ENCODE measurements at regions not wholly inside any gene's neighbourhood (a gene's known extent, or its start where the extent isn't known, plus 50 kb on each side); places are given as distances from the start of the nearest gene placed in this dataset.
"Not testable (repeated sequence)": the region's sequence is repeated elsewhere in the genome, so short reads cannot be mapped to it uniquely, and the experiment has no call there.

- Histone ChIP-seq H3K36me3 (replicated peaks; ENCODE audit: control insufficient read depth, insufficient read depth, low read length) (no peaks in the 10 kb centered on the region), H3K4me3 (ENCODE audit: insufficient read depth, low read depth, low read length) (no peak overlapping the region), H3K27me3 (ENCODE audit: control insufficient read depth, insufficient read depth, low read length) (no peaks in the 10 kb centered on the region; the same call in 1 of the 2 replicates)
- DNase-seq = no peak
These were observed 54.9 kb upstream of the NBPF3 start for GRCh38 chr1:21385022-21385421.

GRCh38 chr1:21384620-21385019 is 55.3 kb upstream of the NBPF3 start:
- no peak for DNase-seq
- Histone ChIP-seq H3K36me3 (replicated peaks; ENCODE audit: control insufficient read depth, insufficient read depth, low read length) (no peaks in the 10 kb centered on the region), H3K4me3 (ENCODE audit: insufficient read depth, low read depth, low read length) (no peak overlapping the region), H3K27me3 (ENCODE audit: control insufficient read depth, insufficient read depth, low read length) (no peaks in the 10 kb centered on the region; the same call in 1 of the 2 replicates)

GRCh38 chr1:21383785-21384401 is 56.0 kb upstream of the NBPF3 start:
- Histone ChIP-seq H3K4me3 (ENCODE audit: insufficient read depth, low read depth, low read length) (no peak overlapping the region), H3K36me3 (replicated peaks; ENCODE audit: control insufficient read depth, insufficient read depth, low read length) (no peaks in the 10 kb centered on the region), H3K27me3 (ENCODE audit: control insufficient read depth, insufficient read depth, low read length) (no peaks in the 10 kb centered on the region; the same call in 1 of the 2 replicates)
- DNase-seq = peak; percentile 53

GRCh38 chr1:21381354-21381753 is 58.6 kb upstream of the NBPF3 start:
- H3K27me3 ChIP-seq (ENCODE audit: control insufficient read depth, insufficient read depth, low read length) = no peaks in the 10 kb centered on the region; the same call in 1 of the 2 replicates
- no peaks in the 10 kb centered on the region for H3K36me3 ChIP-seq (replicated peaks; ENCODE audit: control insufficient read depth, insufficient read depth, low read length)
- no peak for DNase-seq
- no peak overlapping the region for H3K4me3 ChIP-seq (ENCODE audit: insufficient read depth, low read depth, low read length)

GRCh38 chr1:21380147-21380546 is 59.8 kb upstream of the NBPF3 start:
- not testable (repeated sequence) for DNase-seq; H3K36me3 ChIP-seq (replicated peaks; ENCODE audit: control insufficient read depth, insufficient read depth, low read length); H3K27me3 ChIP-seq (ENCODE audit: control insufficient read depth, insufficient read depth, low read length); H3K4me3 ChIP-seq (ENCODE audit: insufficient read depth, low read depth, low read length)

- no peaks in the 10 kb centered on the region; the same call in 1 of the 2 replicates for H3K27me3 ChIP-seq (ENCODE audit: control insufficient read depth, insufficient read depth, low read length)
- no peak for DNase-seq
- H3K36me3 ChIP-seq (replicated peaks; ENCODE audit: control insufficient read depth, insufficient read depth, low read length) = no peaks in the 10 kb centered on the region
- H3K4me3 ChIP-seq (ENCODE audit: insufficient read depth, low read depth, low read length) = no peak overlapping the region
These were observed 60.4 kb upstream of the NBPF3 start for GRCh38 chr1:21379571-21379970.

- no peaks in the 10 kb centered on the region for H3K36me3 ChIP-seq (replicated peaks; ENCODE audit: control insufficient read depth, insufficient read depth, low read length)
- no peak for DNase-seq
- H3K27me3 ChIP-seq (ENCODE audit: control insufficient read depth, insufficient read depth, low read length) = no peaks in the 10 kb centered on the region; the same call in 1 of the 2 replicates
- H3K4me3 ChIP-seq (ENCODE audit: insufficient read depth, low read depth, low read length) = no peak overlapping the region
These were observed 61.0 kb upstream of the NBPF3 start for GRCh38 chr1:21378705-21379494.

GRCh38 chr1:21372383-21372782 is 67.6 kb upstream of the NBPF3 start:
- no peak overlapping the region for H3K4me3 ChIP-seq (ENCODE audit: insufficient read depth, low read depth, low read length)
- DNase-seq = no peak
- no peaks in the 10 kb centered on the region for H3K36me3 ChIP-seq (replicated peaks; ENCODE audit: control insufficient read depth, insufficient read depth, low read length)
- no peaks in the 10 kb centered on the region for H3K27me3 ChIP-seq (ENCODE audit: control insufficient read depth, insufficient read depth, low read length)

- no peak overlapping the region for H3K4me3 ChIP-seq (ENCODE audit: insufficient read depth, low read depth, low read length)
- DNase-seq = no peak
- H3K36me3 ChIP-seq (replicated peaks; ENCODE audit: control insufficient read depth, insufficient read depth, low read length) = no peaks in the 10 kb centered on the region
- H3K27me3 ChIP-seq (ENCODE audit: control insufficient read depth, insufficient read depth, low read length) = no peaks in the 10 kb centered on the region
These were observed 70.0 kb upstream of the NBPF3 start for GRCh38 chr1:21369905-21370304.

- peak; percentile 89 for DNase-seq
- H3K36me3 ChIP-seq (replicated peaks; ENCODE audit: control insufficient read depth, insufficient read depth, low read length) = no peaks in the 10 kb centered on the region
- H3K4me3 ChIP-seq (ENCODE audit: insufficient read depth, low read depth, low read length) = no peak overlapping the region
- H3K27me3 ChIP-seq (ENCODE audit: control insufficient read depth, insufficient read depth, low read length) = no peaks in the 10 kb centered on the region
These were observed 71.2 kb upstream of the NBPF3 start for GRCh38 chr1:21368515-21369289.

- not testable (repeated sequence) for DNase-seq; H3K27me3 ChIP-seq (ENCODE audit: control insufficient read depth, insufficient read depth, low read length); H3K4me3 ChIP-seq (ENCODE audit: insufficient read depth, low read depth, low read length); H3K36me3 ChIP-seq (replicated peaks; ENCODE audit: control insufficient read depth, insufficient read depth, low read length)
These were observed 71.9 kb upstream of the NBPF3 start for GRCh38 chr1:21367973-21368514.

GRCh38 chr1:21366288-21366687 is 73.6 kb upstream of the NBPF3 start:
- no peaks in the 10 kb centered on the region for H3K27me3 ChIP-seq (ENCODE audit: control insufficient read depth, insufficient read depth, low read length)
- no peaks in the 10 kb centered on the region for H3K36me3 ChIP-seq (replicated peaks; ENCODE audit: control insufficient read depth, insufficient read depth, low read length)
- no peak for DNase-seq
- H3K4me3 ChIP-seq (ENCODE audit: insufficient read depth, low read depth, low read length) = no peak overlapping the region

- Histone ChIP-seq H3K27me3 (ENCODE audit: control insufficient read depth, insufficient read depth, low read length) (no peaks in the 10 kb centered on the region), H3K36me3 (replicated peaks; ENCODE audit: control insufficient read depth, insufficient read depth, low read length) (no peaks in the 10 kb centered on the region), H3K4me3 (ENCODE audit: insufficient read depth, low read depth, low read length) (no peak overlapping the region)
- no peak for DNase-seq
These were observed 74.8 kb upstream of the ECE1 start for GRCh38 chr1:21365036-21365435.

GRCh38 chr1:21362096-21362495 is 71.8 kb upstream of the ECE1 start:
- DNase-seq = peak; percentile 5
- Histone ChIP-seq H3K36me3 (replicated peaks; ENCODE audit: control insufficient read depth, insufficient read depth, low read length) (no peaks in the 10 kb centered on the region), H3K27me3 (ENCODE audit: control insufficient read depth, insufficient read depth, low read length) (no peaks in the 10 kb centered on the region), H3K4me3 (ENCODE audit: insufficient read depth, low read depth, low read length) (no peak overlapping the region)
